Fibroblast of lung (primary cell): ENCODE measurements at regions not wholly inside any gene's neighbourhood (a gene's known extent, or its start where the extent isn't known, plus 50 kb on each side); places are given as distances from the start of the nearest gene placed in this dataset.

Experiments used
- EZH2 ChIP-seq: IDR thresholded peaks from 2 replicates; pipeline ENCODE4 v1.5.1; 2012; ENCODE audit warnings: low read length, control low read depth, mild to moderate bottlenecking; ENCODE audit errors: missing control alignments
- TF ChIP-seq, protein P1 (sequence below), 2 donors: IDR thresholded peaks in 1 of 2; conservative IDR thresholded peaks in 1 of 2; 1 replicate in 1 of 2; 2 replicates in 1 of 2; pipeline ENCODE4 v1.5.1; 2011 to 2012; ENCODE audit warnings: low read length in 2 of 2, control low read depth in 1 of 2, inconsistent platforms in 1 of 2, low read depth in 1 of 2, mild to moderate bottlenecking in 1 of 2

DNA sequence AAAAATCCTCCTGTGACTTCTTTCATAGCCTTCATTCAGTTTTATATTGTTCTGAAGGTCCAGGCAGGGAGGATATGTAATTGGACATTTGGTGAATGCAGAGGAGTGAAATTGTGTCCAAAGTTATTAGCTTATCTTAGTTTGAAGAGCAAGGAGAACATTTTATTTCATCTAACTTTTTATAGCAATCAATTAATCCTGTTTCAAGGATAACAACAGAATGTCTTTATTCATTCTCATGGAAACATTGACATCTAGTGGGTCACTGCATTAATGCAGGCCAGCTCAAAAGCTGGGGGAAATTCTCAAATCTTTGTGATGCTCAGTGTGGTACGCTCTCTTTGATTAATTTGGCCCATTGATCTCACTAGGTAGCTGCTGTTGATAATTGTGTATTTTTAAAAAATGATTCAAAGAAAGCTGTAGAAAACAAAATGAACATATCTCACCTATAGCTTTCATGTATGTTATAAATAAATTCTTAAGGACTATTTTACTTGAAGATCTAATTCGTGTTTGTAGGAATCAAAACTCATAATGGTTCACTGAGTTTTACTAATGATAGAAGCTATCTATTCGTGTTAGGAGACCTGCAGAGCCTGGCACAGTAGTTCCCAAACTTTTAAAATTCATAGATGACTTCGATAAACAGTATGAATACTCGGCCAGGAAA, 150.8 kb upstream of the KCNMB2 start:
- TF ChIP-seq, protein P1, sequence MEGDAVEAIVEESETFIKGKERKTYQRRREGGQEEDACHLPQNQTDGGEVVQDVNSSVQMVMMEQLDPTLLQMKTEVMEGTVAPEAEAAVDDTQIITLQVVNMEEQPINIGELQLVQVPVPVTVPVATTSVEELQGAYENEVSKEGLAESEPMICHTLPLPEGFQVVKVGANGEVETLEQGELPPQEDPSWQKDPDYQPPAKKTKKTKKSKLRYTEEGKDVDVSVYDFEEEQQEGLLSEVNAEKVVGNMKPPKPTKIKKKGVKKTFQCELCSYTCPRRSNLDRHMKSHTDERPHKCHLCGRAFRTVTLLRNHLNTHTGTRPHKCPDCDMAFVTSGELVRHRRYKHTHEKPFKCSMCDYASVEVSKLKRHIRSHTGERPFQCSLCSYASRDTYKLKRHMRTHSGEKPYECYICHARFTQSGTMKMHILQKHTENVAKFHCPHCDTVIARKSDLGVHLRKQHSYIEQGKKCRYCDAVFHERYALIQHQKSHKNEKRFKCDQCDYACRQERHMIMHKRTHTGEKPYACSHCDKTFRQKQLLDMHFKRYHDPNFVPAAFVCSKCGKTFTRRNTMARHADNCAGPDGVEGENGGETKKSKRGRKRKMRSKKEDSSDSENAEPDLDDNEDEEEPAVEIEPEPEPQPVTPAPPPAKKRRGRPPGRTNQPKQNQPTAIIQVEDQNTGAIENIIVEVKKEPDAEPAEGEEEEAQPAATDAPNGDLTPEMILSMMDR (conservative IDR thresholded peaks at IDR 0.05 in 1 of 2, IDR thresholded peaks at IDR 0.05 in 1 of 2; ENCODE audit: low read depth in 1 of 2, low read length in 2 of 2), result peak; percentile 81 to 84
- no peak for TF ChIP-seq EZH2
